ENCODE measurements at regions not wholly inside any gene's neighbourhood (a gene's known extent, or its start where the extent isn't known, plus 50 kb on each side); places are given as distances from the start of the nearest gene placed in this dataset.

DNA sequence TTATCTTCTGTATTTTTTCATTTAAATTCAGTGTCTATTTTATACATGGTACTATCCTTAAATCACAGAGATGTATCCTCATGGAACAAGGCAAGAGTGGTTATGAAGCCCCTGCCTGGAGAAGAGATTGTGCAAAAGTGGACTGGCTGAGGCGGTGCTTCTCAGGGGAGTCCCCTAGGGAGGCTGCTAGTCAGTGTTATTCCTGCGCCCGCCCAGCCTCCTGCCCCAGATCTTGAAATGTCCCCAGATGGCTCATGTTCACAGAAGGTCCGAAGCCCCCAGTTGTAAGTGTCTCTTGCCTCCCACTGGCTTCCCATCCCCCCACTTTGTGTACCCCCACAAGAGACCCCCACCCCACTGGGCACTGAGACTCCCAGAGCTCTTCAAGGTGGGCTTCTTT lies 366.9 kb downstream of the TNS3 start:
- TF ChIP-seq POLR2A (IDR thresholded peaks at IDR 0.05; ENCODE audit: low read depth, low read length) (no peak), POLR2AphosphoS5 (IDR thresholded peaks at IDR 0.05; ENCODE audit: low read depth, low read length) (no peak), PAX5 (IDR thresholded peaks at IDR 0.05; ENCODE audit: insufficient read depth, low read length, severe bottlenecking) (no peak), TAF1 (IDR thresholded peaks at IDR 0.05; ENCODE audit: low read depth, low read length) (no peak), POU2F2 (IDR thresholded peaks at IDR 0.05; ENCODE audit: low read depth, low read length) (no peak)
